GM21381 (cell line): ENCODE measurements at regions not wholly inside any gene's neighbourhood (a gene's known extent, or its start where the extent isn't known, plus 50 kb on each side); places are given as distances from the start of the nearest gene placed in this dataset.

Experiments
- ATAC-seq: cut with Tn5 transposase; IDR thresholded peaks from one replicate; pipeline ENCODE4 v1.9.1; 2021; ENCODE audit warnings: mild to moderate bottlenecking, moderate library complexity; ENCODE audit not compliant: unreplicated experiment

- ATAC-seq = no peak
These were observed 512.2 kb upstream of the TCF4 start for GRCh38 chr18:56100090-56100722.

- ATAC-seq = no peak
These were observed 509.6 kb upstream of the TCF4 start for GRCh38 chr18:56097621-56098020.

- no peak for ATAC-seq
These were observed 508.9 kb upstream of the TCF4 start for GRCh38 chr18:56096861-56097260.

GRCh38 chr18:56089612-56090258 lies 501.7 kb upstream of the TCF4 start:
- ATAC-seq = no peak

- ATAC-seq = no peak
These were observed 498.8 kb upstream of the TCF4 start for GRCh38 chr18:56086786-56087185.

- ATAC-seq = no peak
These were observed 498.2 kb upstream of the TCF4 start for GRCh38 chr18:56086176-56086575.

- ATAC-seq = no peak
These were observed 497.6 kb upstream of the TCF4 start for GRCh38 chr18:56085551-56085950.

- no peak for ATAC-seq
These were observed 495.7 kb upstream of the TCF4 start for GRCh38 chr18:56083523-56084287.

- no peak for ATAC-seq
These were observed 495.1 kb upstream of the TCF4 start for GRCh38 chr18:56083097-56083521.

GRCh38 chr18:56076723-56077122 lies 488.7 kb upstream of the TCF4 start:
- no peak for ATAC-seq

- ATAC-seq = no peak
These were observed 480.7 kb upstream of the TCF4 start for GRCh38 chr18:56068701-56069100.

GRCh38 chr18:56067969-56068671 lies 480.1 kb upstream of the TCF4 start:
- ATAC-seq = no peak

- no peak for ATAC-seq
These were observed 479.4 kb upstream of the TCF4 start for GRCh38 chr18:56067214-56067894.

GRCh38 chr18:56066524-56067213 lies 478.7 kb upstream of the TCF4 start:
- no peak for ATAC-seq

GRCh38 chr18:56065086-56065485 lies 477.1 kb upstream of the TCF4 start:
- ATAC-seq = no peak

- no peak for ATAC-seq
These were observed 474.9 kb upstream of the TCF4 start for GRCh38 chr18:56062931-56063330.

GRCh38 chr18:56060967-56061541 lies 473.1 kb upstream of the TCF4 start:
- no peak for ATAC-seq

GRCh38 chr18:56052202-56052601 lies 464.2 kb upstream of the TCF4 start:
- ATAC-seq = no peak

- ATAC-seq = no peak
These were observed 456.2 kb upstream of the TCF4 start for GRCh38 chr18:56044239-56044638.

GRCh38 chr18:56043641-56044061 lies 455.7 kb upstream of the TCF4 start:
- ATAC-seq = no peak
